Amygdala (tissue), 56 donors: ENCODE measurements at regions not wholly inside any gene's neighbourhood (a gene's known extent, or its start where the extent isn't known, plus 50 kb on each side); places are given as distances from the start of the nearest gene placed in this dataset.

ENCODE experiments used
- DNase-seq, 56 donors: peaks; one replicate each; lab custom pipeline; 2025; lab: John Stamatoyannopoulos, UW

DNA sequence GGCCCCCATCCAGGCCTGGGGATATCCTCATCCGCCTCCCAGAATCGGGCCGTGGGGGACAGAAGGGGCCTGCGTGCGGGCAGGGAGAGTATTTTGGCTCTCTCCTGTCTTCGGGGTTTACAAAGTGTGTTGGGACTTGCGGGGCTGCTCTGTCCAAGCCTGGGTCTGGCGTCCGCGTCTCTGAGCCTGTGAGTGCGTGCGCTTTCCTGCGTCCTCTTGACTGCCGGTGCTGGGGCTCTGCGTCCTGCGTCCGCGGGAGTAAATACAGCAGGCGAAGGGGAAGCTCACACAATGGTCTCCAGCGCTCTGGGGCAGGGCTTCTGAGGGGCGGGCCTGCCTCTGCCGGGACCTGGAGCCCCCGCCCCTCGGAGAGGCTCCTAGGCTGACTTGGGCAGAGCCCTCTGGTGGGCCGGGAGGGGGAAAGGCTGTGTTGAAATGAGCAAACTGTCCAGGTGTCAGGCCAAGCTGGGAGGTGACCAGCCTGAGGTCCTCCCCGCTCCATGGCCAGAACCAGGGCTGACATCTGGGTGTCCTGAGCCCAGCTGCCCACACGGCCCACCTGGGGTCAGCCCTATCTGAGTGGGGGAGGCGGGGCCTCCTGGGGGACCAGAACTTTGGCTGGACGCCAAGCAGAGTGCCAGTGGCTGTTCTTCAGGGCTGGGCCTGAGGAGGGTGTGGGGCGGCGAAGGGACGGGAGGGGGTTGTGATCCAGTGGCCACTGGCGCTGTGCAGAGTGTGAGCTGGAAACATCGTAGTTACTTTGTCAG lies 233.6 kb downstream of the SEC14L1 start:
- DNase-seq, result peak in 18 of 56 donors; percentile 15 to 70 (median 42)

GRCh38 chr17:77375108-77375916 lies 234.5 kb downstream of the SEC14L1 start:
- no peak for DNase-seq

GRCh38 chr17:77375917-77376651 lies 235.3 kb downstream of the SEC14L1 start:
- DNase-seq, result no peak

- DNase-seq, result no peak
Observed at GRCh38 chr17:77376795-77377709, 236.3 kb downstream of the SEC14L1 start.

DNA sequence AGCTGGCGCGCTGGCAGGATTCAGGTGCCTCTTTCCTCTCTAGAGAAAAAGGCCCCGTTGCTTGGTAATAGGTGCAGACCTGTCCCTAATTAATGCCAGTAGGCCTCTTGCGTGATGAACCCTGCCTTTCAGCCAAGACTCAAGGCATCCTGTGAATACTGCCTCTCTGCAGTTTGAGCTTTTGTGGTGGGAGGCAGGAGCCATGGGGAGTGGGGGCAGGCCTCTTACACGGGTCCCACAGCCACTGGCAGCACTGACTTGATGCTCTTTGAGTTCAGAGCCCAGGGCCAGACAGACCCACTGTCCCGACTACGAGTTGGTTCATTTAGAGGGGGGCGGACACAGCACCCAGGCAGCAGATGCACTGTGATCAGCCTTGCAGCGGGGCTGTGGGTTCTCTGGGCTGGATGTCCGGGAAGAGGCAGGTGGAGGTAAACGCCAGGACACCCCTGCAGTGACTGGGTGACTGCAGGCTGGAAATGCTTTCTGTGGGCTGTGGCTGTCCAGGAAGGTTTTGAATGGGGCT lies 237.0 kb downstream of the SEC14L1 start:
- no peak for DNase-seq

DNA sequence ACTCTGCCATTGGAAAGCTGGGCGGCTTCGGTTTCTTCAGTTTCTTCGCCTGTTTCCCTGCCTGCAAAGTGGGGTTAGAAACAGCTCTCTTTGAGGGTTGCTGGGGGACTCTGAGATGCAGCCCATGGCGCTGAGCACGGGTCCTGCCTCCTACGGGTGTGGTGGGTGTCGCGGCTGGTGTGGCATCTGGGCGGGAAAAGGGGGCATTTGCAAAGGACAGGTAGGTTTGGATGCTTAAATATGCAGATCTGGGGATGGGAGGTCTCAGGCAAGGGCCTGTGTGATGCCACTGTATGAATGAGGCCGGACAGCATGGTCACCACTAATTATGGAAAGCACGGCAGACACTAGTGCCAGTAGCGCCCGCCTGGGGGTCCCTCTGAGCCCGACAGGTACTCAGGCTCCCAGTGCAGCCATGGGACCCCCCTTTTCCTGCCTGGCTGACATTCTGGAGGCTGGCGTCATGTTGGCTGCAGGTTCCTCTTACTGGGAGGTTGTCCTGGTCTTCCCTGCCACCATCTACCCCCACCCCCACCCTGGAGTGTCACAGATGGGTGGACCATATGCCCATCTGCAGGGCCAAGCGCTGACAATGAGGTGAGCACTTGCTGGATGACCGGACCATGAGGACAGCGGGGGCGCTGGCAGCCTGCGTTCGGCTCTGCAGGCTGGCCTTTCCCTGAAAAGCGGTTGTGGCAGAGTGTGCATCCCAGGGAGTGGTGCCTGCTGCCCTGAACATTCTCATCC lies 237.7 kb downstream of the SEC14L1 start:
- DNase-seq, result no peak

DNA sequence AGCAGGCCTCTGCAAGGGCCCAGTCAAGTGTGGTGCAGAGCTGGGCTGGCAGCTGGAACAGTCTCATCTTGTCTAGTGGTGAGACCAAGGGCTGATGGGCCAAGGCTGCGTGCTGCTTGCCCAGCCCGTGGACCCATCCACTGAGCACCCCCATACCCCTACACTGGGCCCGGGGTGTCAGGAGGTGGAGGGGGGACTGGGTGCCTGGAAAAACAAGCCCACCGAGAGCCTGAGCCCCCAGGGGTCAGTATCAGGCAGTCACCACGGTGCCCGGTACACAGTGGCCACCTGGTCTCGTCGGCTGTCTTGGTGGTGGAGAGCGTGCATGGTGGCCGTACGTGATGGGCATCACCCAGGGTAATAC lies 238.3 kb downstream of the SEC14L1 start:
- DNase-seq, result no peak

DNA sequence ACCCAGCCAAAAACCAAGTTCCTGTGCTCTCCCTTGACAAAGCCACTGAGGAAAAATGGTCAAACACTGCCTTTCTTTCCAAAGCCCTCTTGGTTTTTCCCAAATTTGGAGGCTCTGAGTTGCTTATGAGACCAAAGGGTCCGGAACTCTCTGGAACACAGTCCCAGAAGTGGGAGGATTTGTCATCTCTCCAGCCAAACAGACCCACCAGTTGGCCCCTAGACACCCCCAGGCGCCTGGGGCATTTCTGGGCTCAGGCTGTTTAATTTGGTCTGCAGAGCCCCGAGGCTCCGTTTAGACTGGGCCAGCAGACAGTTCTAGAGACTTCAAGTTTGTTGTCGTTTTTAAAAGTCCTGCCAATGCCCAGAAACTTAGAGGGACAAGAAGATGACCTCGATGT lies 239.1 kb downstream of the SEC14L1 start:
- DNase-seq, result peak in 2 of 56 donors; percentile 16 to 24

GRCh38 chr17:77380395-77381184 lies 239.8 kb downstream of the SEC14L1 start:
- no peak for DNase-seq

- no peak for DNase-seq
Observed at GRCh38 chr17:77381185-77381700, 240.5 kb downstream of the SEC14L1 start.

DNA sequence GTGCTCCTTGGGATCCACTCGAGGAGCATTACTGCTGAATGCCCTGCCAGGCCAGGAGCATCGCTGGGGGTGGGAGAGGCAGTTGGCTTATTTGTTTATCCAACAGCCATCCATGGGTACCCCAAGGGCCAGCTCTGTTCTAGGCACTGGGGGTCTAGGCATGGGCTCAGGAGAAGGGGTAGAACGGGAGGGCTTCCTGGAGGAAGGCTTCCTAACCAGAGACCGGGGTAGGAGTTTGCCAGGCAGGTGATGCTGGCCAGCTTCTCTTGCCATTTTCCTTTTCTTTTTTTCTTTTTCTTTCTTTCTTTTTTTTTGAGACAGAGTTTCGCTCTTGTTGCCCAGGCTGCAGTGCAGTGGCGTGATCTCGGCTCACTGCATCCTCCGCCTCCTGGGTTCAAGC lies 241.0 kb downstream of the SEC14L1 start:
- DNase-seq, result no peak

DNA sequence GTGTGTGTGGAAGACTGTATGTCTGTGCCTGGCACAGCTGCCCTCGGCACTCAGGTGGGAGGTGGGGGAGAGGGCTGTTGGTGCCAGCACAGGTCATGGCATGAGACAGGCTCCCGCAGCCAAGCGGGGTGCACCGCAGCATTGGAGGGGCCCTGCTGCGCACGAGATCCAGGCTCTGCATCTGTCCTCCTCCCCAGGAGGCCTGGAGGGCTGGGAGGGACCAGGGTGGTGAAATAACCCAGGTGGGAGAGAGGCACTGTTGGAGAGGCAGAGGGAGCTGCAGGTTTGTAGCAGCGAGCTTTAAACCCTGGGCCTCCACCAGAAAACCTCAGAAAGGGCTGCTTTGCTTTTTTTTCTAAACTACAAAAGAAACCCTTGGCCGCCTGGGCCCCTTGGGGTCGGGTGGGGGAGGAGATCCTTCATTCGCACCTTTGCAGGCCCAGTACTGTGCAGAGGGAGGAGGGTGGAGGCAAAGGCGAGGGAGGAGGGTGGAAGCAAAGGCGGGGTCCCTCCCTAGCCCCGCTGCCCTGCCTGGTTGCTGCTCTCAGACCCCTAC lies 241.7 kb downstream of the SEC14L1 start:
- DNase-seq, result no peak

DNA sequence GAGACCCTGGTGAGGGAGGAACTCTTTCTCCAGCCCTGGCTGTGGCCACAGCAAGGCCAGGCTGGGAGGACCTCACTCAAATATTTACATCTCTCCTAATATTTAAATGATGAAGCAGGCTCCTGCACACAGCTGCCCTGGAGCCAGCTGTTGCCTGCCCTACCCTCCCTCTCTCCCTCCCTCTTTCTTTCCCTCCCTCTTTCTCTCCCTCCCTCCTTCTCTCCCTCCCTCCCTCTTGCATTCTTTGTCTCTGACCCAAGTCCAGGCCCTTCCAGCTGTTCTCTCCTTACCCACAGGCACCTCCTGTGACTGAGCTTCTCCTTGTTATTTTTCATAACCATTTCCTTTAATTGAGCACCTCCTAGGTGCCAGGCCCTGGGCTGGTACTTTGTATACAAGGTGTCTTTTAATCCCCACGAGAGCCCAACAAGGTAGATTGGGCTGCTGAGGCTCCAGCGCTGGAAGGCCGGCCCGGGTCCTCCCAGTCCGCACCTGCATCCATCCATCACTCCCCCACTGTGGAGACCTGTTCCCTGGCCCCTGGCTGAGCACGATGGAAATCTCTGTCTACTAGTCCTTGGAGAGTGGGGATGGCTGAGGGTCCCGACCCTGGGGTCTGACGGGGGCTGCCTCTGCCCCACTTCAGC lies 242.3 kb downstream of the SEC14L1 start:
- DNase-seq, result no peak

DNA sequence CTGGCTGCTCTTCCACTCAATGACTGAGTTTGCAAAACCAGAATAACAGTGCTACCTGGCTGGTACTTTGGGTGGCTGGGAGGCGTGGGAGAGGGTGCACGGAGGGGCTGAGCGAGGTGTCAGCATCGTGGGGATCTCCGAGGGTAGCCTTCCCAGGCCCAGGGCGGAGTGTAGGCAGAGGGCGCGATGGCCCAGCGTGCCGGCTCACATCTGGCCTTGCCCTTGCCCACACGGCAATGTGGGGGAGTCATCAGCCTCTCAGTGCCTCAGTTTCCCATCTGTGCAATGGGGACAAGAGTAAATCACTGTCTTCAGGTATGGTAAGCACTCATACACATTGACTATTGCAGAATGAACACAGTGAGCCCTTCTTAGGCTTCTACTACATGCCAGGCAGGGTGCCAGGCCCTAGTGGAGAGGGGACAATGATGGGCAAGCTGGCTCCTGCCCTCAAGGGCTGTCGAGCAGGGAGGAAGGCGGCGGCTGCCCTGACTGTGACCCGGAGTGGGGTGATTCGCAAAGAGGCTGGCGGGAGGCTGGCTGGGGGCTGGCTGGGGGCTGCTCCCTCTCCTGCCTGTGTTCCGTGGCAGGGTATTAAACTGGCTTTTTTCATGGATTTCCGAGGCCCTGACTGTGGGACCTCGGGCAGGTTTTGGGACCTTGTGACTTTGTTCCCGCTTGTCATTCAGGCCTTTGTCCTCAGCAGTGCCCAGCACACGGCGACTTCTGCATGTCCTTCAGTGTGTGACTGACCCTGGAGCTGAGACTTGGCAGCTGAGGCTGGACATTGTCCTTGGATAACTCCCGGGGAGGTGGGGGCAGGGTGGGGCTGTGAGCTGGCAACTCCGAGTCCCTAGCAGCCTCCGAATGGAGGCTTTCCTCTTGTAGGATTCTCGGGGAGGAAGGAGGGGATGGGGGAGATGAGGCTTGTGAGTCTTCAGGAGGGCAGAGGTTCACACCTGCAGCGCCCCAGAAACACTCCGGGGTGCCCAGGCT lies 243.1 kb downstream of the SEC14L1 start:
- DNase-seq, result peak in 3 of 56 donors; percentile 29 to 45 (median 37)

- peak in 1 of 56 donors; percentile 34 for DNase-seq
Observed at GRCh38 chr17:77385750-77386501, 245.2 kb downstream of the SEC14L1 start.
